ENCODE measurements at regions not wholly inside any gene's neighbourhood (a gene's known extent, or its start where the extent isn't known, plus 50 kb on each side); places are given as distances from the start of the nearest gene placed in this dataset.

- Histone ChIP-seq H3K27me3 (ENCODE audit: control insufficient read depth, extremely low read depth, insufficient read depth, low read length) (no peaks in the 10 kb centered on the region), H2AFZ (ENCODE audit: control insufficient read depth, low read length) (no peak overlapping the region), H3K4me2 (ENCODE audit: control insufficient read depth, extremely low read depth, insufficient read depth, low read depth, low read length) (no peak overlapping the region), H3K27ac (ENCODE audit: control insufficient read depth, insufficient read depth, low read length) (no peak overlapping the region), H4K20me1 (ENCODE audit: control insufficient read depth, extremely low read depth, insufficient read depth, low read length) (no peaks in the 10 kb centered on the region), H3K9me1 (ENCODE audit: control insufficient read depth, extremely low read depth, insufficient read depth, low read length) (no peaks in the 10 kb centered on the region), H3K4me1 (ENCODE audit: control insufficient read depth, extremely low read depth, insufficient read depth, low read length) (no peaks in the 10 kb centered on the region), H3K36me3 (ENCODE audit: control insufficient read depth in 2 of 2, extremely low read depth in 1 of 2, insufficient read depth in 2 of 2, low read length in 2 of 2) (no peaks in the 10 kb centered on the region), H3K4me3 (ENCODE audit: control insufficient read depth in 2 of 3, extremely low read depth in 1 of 3, insufficient read depth in 2 of 3, low read depth in 1 of 3, low read length in 3 of 3) (no peak overlapping the region), H3K79me2 (ENCODE audit: control insufficient read depth, insufficient read depth, low read length) (no peaks in the 10 kb centered on the region), H3K9ac (ENCODE audit: control insufficient read depth, extremely low read depth, insufficient read depth, low read length) (no peak overlapping the region), H3K9me3 (ENCODE audit: control insufficient read depth, low read depth, low read length) (no peaks in the 10 kb centered on the region)
- TF ChIP-seq CTCF (optimal IDR thresholded peaks at IDR 0.05 in 1 of 3, IDR thresholded peaks at IDR 0.05 in 1 of 3, conservative IDR thresholded peaks at IDR 0.05 in 1 of 3; ENCODE audit: extremely low read depth in 1 of 3, insufficient read depth in 2 of 3, low read length in 3 of 3): no peak
- TF ChIP-seq EZH2 (IDR thresholded peaks at IDR 0.05; ENCODE audit: low read length): no peak
- no peak for DNase-seq (ENCODE audit: low read depth, low spot score)
- FAIRE-seq: no peak
- dilution Hi-C loops (cut with MboI; ENCODE audit: extremely low pct_ligation_motif_present, low sequenced_read_pairs): no loop called here
Observed at GRCh38 chr4:171433674-171434073, 379.5 kb upstream of the GALNTL6 start.

- no peaks in the 10 kb centered on the region for H3K9me3 ChIP-seq (ENCODE audit: control insufficient read depth, low read depth, low read length)
- no peaks in the 10 kb centered on the region for H3K27me3 ChIP-seq (ENCODE audit: control insufficient read depth, extremely low read depth, insufficient read depth, low read length)
- no peaks in the 10 kb centered on the region for H3K79me2 ChIP-seq (ENCODE audit: control insufficient read depth, insufficient read depth, low read length)
- no peaks in the 10 kb centered on the region for H4K20me1 ChIP-seq (ENCODE audit: control insufficient read depth, extremely low read depth, insufficient read depth, low read length)
- no peaks in the 10 kb centered on the region for H3K4me1 ChIP-seq (ENCODE audit: control insufficient read depth, extremely low read depth, insufficient read depth, low read length)
- H3K9ac ChIP-seq (ENCODE audit: control insufficient read depth, extremely low read depth, insufficient read depth, low read length): no peak overlapping the region
- H3K4me3 ChIP-seq (ENCODE audit: control insufficient read depth in 2 of 3, extremely low read depth in 1 of 3, insufficient read depth in 2 of 3, low read depth in 1 of 3, low read length in 3 of 3): no peak overlapping the region
- H3K4me2 ChIP-seq (ENCODE audit: control insufficient read depth, extremely low read depth, insufficient read depth, low read depth, low read length): no peak overlapping the region
- H3K9me1 ChIP-seq (ENCODE audit: control insufficient read depth, extremely low read depth, insufficient read depth, low read length): no peaks in the 10 kb centered on the region
- H2AFZ ChIP-seq (ENCODE audit: control insufficient read depth, low read length): no peak overlapping the region
- dilution Hi-C loops (cut with MboI; ENCODE audit: extremely low pct_ligation_motif_present, low sequenced_read_pairs): no loop called here
- H3K36me3 ChIP-seq (ENCODE audit: control insufficient read depth in 2 of 2, extremely low read depth in 1 of 2, insufficient read depth in 2 of 2, low read length in 2 of 2): no peaks in the 10 kb centered on the region
- no peak overlapping the region for H3K27ac ChIP-seq (ENCODE audit: control insufficient read depth, insufficient read depth, low read length)
- no peak for FAIRE-seq
- no peak for DNase-seq (ENCODE audit: low read depth, low spot score)
- no peak for TF ChIP-seq EZH2 (IDR thresholded peaks at IDR 0.05; ENCODE audit: low read length)
- TF ChIP-seq CTCF (optimal IDR thresholded peaks at IDR 0.05 in 1 of 3, IDR thresholded peaks at IDR 0.05 in 1 of 3, conservative IDR thresholded peaks at IDR 0.05 in 1 of 3; ENCODE audit: extremely low read depth in 1 of 3, insufficient read depth in 2 of 3, low read length in 3 of 3): no peak
Observed at GRCh38 chr4:171432536-171432935, 380.7 kb upstream of the GALNTL6 start.
